Gastrocnemius medialis (tissue), 4 donors: ENCODE measurements at regions not wholly inside any gene's neighbourhood (a gene's known extent, or its start where the extent isn't known, plus 50 kb on each side); places are given as distances from the start of the nearest gene placed in this dataset.

Source experiments
- ATAC-seq, 2 donors: fragments of 150-250 bp; one replicate each; pipeline ENCODE4 v1.9.1; 2016
- DNase-seq, 2 donors: peaks; one replicate each; pipeline ENCODE4 v3.0.0-alpha.2; 2019
- H3K27ac ChIP-seq, 4 donors: fragments of 200-600 bp; sonication (generic); 1 replicate in 1 of 4; 2 replicates in 3 of 4; pipeline ENCODE4 v1.5.1; 2016 to 2018; ENCODE audit warnings: mild to moderate bottlenecking in 2 of 4, moderate library complexity in 1 of 4
- H3K27me3 ChIP-seq, 3 donors: fragments of 200-600 bp; sonication (generic) in 2 of 3; 1 replicate in 1 of 3; 2 replicates in 2 of 3; pipeline versions ENCODE4 v1.5.1 to v1.6.0; 2016 to 2019; ENCODE audit warnings: mild to moderate bottlenecking in 1 of 3, moderate library complexity in 1 of 3
- H3K36me3 ChIP-seq, 2 donors: fragments of 200-600 bp; sonication (generic) in 1 of 2; one replicate each; pipeline ENCODE4 v1.5.1; 2017 to 2018
- H3K4me1 ChIP-seq, 2 donors: fragments of 200-600 bp; sonication (generic) in 1 of 2; one replicate each; pipeline ENCODE4 v1.5.1; 2016 to 2017; ENCODE audit warnings: mild to moderate bottlenecking in 2 of 2
- H3K4me3 ChIP-seq, 4 donors: fragments of 200-600 bp; sonication (generic) in 3 of 4; 1 replicate in 1 of 4; 2 replicates in 3 of 4; pipeline ENCODE4 v1.5.1; 2016 to 2019; ENCODE audit warnings: mild to moderate bottlenecking in 2 of 4
- H3K9me3 ChIP-seq, 3 donors: fragments of 200-600 bp; sonication (generic) in 2 of 3; 1 replicate in 1 of 3; 2 replicates in 2 of 3; pipeline ENCODE4 v1.5.1; 2016 to 2019
- POLR2A ChIP-seq, 2 donors: fragments of 450-650 bp; IDR thresholded peaks; one replicate each; pipeline ENCODE4 v1.6.1; 2017; ENCODE audit warnings: antibody characterized with exemption in 2 of 2, mild to moderate bottlenecking in 2 of 2, moderate library complexity in 2 of 2
- in situ Hi-C, 4 donors: fragments of 200-750 bp; cut with MboI; loops; one replicate each; pipeline versions ENCODE4 v1.15.0 to v1.8.0; 2017; ENCODE audit warnings: low sequenced_read_pairs in 4 of 4
- intact Hi-C: fragments of 100-400 bp; cut with DNase I; formaldehyde crosslinking; loops from one replicate; pipeline ENCODE4 v1.15.1; 2023; ENCODE audit warnings: low total_unique reads
- TF ChIP-seq, protein P1 (sequence below), 5 experiments: fragments of 450-650 bp in 3 of 5; fragments of 200-600 bp in 2 of 5; sonication (generic) in 2 of 5; IDR thresholded peaks in 4 of 5; conservative IDR thresholded peaks in 1 of 5; 1 replicate in 4 of 5; 2 replicates in 1 of 5; pipeline ENCODE4 v1.5.1; 2016 to 2019; ENCODE audit warnings: antibody characterized with exemption in 5 of 5, mild to moderate bottlenecking in 3 of 5, moderate library complexity in 3 of 5

DNA sequence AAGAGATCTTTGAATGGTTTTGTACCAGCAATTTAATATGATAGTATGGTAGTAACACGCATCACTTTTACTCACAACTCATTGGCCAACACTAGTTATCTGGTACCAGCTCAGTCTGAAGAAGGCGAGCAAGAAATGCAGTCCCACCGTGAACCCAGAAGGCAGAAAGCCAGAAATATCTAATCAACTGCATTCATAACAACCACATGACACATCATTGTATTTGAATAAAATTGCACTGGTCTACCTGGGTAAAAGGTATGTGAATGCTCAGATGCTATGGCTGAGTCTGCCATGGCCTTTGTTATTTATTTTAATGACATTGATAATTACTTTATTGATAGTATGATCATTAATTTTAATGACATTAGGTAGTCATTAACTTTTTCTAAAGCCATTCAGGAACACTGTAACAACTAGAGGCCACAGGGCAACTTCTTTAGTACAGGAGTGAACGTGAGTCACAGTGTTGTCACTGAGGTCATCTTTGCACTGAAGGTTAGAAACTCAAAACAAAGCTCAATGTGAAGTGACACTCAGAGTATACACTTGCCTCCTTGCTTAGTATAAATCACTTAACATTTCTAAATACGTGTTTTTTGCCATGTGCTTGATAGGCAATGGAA lies 475.6 kb upstream of the TNP1 start:
- no peak overlapping the region for H3K4me3 ChIP-seq
- H3K4me1 ChIP-seq: peaks cover 10 to 12% of the 10 kb centered on the region in 2 donors
- no peak overlapping the region for H3K27ac ChIP-seq
- no peak for DNase-seq
- in situ Hi-C loops (no loop called here), intact Hi-C loops (loop anchor here (5.0 to 10.0 kb wide), 2 partner anchors 419 to 648 kb away; no protein-coding TSS in a partner anchor)
- H3K27me3 ChIP-seq: no peaks in the 10 kb centered on the region
- no peaks in the 10 kb centered on the region for H3K36me3 ChIP-seq
- TF ChIP-seq POLR2A (IDR thresholded peaks at IDR 0.05): no peak
- TF ChIP-seq, protein P1, sequence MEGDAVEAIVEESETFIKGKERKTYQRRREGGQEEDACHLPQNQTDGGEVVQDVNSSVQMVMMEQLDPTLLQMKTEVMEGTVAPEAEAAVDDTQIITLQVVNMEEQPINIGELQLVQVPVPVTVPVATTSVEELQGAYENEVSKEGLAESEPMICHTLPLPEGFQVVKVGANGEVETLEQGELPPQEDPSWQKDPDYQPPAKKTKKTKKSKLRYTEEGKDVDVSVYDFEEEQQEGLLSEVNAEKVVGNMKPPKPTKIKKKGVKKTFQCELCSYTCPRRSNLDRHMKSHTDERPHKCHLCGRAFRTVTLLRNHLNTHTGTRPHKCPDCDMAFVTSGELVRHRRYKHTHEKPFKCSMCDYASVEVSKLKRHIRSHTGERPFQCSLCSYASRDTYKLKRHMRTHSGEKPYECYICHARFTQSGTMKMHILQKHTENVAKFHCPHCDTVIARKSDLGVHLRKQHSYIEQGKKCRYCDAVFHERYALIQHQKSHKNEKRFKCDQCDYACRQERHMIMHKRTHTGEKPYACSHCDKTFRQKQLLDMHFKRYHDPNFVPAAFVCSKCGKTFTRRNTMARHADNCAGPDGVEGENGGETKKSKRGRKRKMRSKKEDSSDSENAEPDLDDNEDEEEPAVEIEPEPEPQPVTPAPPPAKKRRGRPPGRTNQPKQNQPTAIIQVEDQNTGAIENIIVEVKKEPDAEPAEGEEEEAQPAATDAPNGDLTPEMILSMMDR (IDR thresholded peaks at IDR 0.05 in 4 of 5, conservative IDR thresholded peaks at IDR 0.05 in 1 of 5): no peak
- no peak for ATAC-seq
- H3K9me3 ChIP-seq: no peaks in the 10 kb centered on the region

DNA sequence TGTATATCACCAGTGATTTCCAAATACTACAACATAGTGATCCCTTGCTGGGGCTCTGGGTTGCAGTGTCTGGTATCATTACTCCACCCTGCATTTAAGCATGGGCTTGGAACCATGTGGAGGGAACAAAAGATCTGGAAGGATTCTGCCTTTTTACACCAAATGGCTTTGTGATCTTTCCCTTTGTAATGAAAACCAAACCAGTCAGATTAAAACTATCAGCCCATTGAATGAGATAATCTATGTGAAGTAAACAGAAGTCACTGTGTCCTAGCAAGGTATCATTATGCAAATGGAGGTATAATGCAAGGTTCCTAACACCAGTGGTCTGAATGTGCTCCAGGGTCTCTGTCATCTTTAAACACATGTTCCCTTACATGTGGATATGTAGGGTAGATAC lies 474.7 kb upstream of the TNP1 start:
- intact Hi-C loops: loop anchor here (10.0 kb wide), 1 partner anchor 420 kb away; no protein-coding TSS in a partner anchor
- peaks cover 10 to 12% of the 10 kb centered on the region in 2 donors for H3K4me1 ChIP-seq

DNA sequence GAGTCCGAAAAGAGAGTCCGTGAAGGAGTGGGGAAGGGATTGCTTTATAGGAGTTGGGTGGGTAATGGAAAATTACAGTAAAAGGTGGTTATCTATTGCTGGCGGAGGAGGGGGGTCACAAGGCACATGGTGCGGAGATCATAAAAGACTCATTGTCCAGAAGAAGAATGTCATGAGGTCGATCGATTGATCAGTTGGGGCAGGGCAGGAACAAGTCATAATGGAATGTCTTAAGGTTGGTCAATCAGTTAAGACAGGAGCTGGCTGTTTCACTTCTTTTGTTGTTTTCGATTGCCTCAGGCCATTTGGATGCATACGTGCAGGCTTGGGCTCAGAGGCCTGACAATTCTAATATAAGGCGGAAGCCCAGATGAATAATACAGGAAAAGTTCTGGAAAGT lies 473.0 kb upstream of the TNP1 start:
- in situ Hi-C loops: no loop called here
- DNase-seq: no peak
- Histone ChIP-seq H3K9me3 (no peaks in the 10 kb centered on the region), H3K27ac (no peak overlapping the region), H3K27me3 (no peaks in the 10 kb centered on the region), H3K4me3 (no peak overlapping the region), H3K4me1 (peaks cover 4 to 15% of the 10 kb centered on the region in 2 donors), H3K36me3 (no peaks in the 10 kb centered on the region)
- TF ChIP-seq POLR2A (IDR thresholded peaks at IDR 0.05): no peak
- TF ChIP-seq, protein P1 (IDR thresholded peaks at IDR 0.05 in 4 of 5, conservative IDR thresholded peaks at IDR 0.05 in 1 of 5): no peak
- no peak for ATAC-seq
- intact Hi-C loops: loop anchor here (10.0 kb wide), 1 partner anchor 422 kb away; no protein-coding TSS in a partner anchor

More for the DNA sequence above, 474.7 kb upstream of the TNP1 start:
- DNase-seq (no peak), ATAC-seq (no peak)
- in situ Hi-C loops: no loop called here
- H3K27ac ChIP-seq: no peak overlapping the region
- no peak overlapping the region for H3K4me3 ChIP-seq
- H3K27me3 ChIP-seq: no peaks in the 10 kb centered on the region
- TF ChIP-seq, protein P1 (IDR thresholded peaks at IDR 0.05 in 4 of 5, conservative IDR thresholded peaks at IDR 0.05 in 1 of 5): no peak
- TF ChIP-seq POLR2A (IDR thresholded peaks at IDR 0.05): no peak
- H3K36me3 ChIP-seq: no peaks in the 10 kb centered on the region
- no peaks in the 10 kb centered on the region for H3K9me3 ChIP-seq

DNA sequence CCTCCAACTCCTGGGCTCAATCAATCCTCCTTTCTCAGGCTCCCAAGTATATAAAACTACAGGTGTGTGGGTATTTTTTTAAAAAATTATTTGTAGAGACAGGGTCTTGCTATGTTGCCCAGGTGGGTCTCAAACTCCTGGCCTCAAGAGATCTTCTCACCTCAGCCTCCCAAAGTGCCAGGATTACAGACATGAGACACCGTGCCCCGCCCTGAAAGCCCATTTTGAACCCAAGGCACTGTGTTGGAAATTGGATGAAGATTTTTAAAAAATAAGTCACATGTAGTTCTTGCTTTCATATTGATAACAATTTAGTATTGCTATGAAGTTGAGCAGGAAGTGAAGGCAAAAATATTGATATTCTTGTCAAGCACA lies 472.5 kb upstream of the TNP1 start:
- ATAC-seq (no peak), DNase-seq (no peak)
- in situ Hi-C loops (no loop called here), intact Hi-C loops (loop anchor here (10.0 kb wide), 1 partner anchor 422 kb away; no protein-coding TSS in a partner anchor)
- Histone ChIP-seq H3K9me3 (no peaks in the 10 kb centered on the region), H3K36me3 (no peaks in the 10 kb centered on the region), H3K4me1 (peaks cover 3 to 13% of the 10 kb centered on the region in 2 donors), H3K27me3 (no peaks in the 10 kb centered on the region), H3K27ac (no peak overlapping the region), H3K4me3 (no peak overlapping the region)
- TF ChIP-seq, protein P1 (IDR thresholded peaks at IDR 0.05 in 4 of 5, conservative IDR thresholded peaks at IDR 0.05 in 1 of 5): no peak
- TF ChIP-seq POLR2A (IDR thresholded peaks at IDR 0.05): no peak
